ENCODE measurements at regions not wholly inside any gene's neighbourhood (a gene's known extent, or its start where the extent isn't known, plus 50 kb on each side); places are given as distances from the start of the nearest gene placed in this dataset.

- no peak for TF ChIP-seq POLR2A (IDR thresholded peaks at IDR 0.05)
- no peak for TF ChIP-seq CTCF (IDR thresholded peaks at IDR 0.05 in 4 of 5, conservative IDR thresholded peaks at IDR 0.05 in 1 of 5)
Measured at GRCh38 chr2:858646-859045, 92.0 kb upstream of the SNTG2 start.

All from gastrocnemius medialis (tissue), 4 donors.